ENCODE measurements at regions not wholly inside any gene's neighbourhood (a gene's known extent, or its start where the extent isn't known, plus 50 kb on each side); places are given as distances from the start of the nearest gene placed in this dataset.
A peak's percentile ranks its signal among the peaks of the same experiment; 100 is the strongest.

GRCh38 chr1:222928212-222928611, 113.4 kb downstream of the DISP1 start:
- Histone ChIP-seq H3K4me1 (ENCODE audit: control insufficient read depth, insufficient read depth, low read length) (peaks cover 6% of the 10 kb centered on the region), H3K9me3 (ENCODE audit: control insufficient read depth, insufficient read depth, low read length) (no peaks in the 10 kb centered on the region), H3K9ac (ENCODE audit: low read depth, low read length) (no peak overlapping the region), H4K91ac (ENCODE audit: insufficient read depth, low read depth, low read length) (no peak overlapping the region), H3K4me3 (ENCODE audit: insufficient read depth, low read depth, low read length) (no peak overlapping the region), H2BK20ac (ENCODE audit: low read depth, low read length) (no peak overlapping the region), H2AK9ac (replicated peaks; ENCODE audit: low read depth, low read length, poor library complexity) (no peak overlapping the region), H3K4ac (ENCODE audit: low read depth, low read length) (no peak overlapping the region), H3K4me2 (ENCODE audit: low read depth, low read length) (no peak overlapping the region), H3K23ac (ENCODE audit: low read depth, low read length) (no peak overlapping the region; the same call in 1 of the 2 replicates), H4K8ac (ENCODE audit: low read depth in 2 of 2, low read length in 2 of 2) (no peak overlapping the region), H3K14ac (replicated peaks; ENCODE audit: low read depth, low read length) (no peak overlapping the region), H3K79me1 (ENCODE audit: low read depth in 1 of 2, low read length in 2 of 2) (no peaks in the 10 kb centered on the region), H3K18ac (ENCODE audit: low read depth, low read length) (no peak overlapping the region), H3K9me1 (ENCODE audit: insufficient read depth, low read length) (no peaks in the 10 kb centered on the region), H2BK15ac (ENCODE audit: low read depth, low read length) (no peak overlapping the region), H2BK120ac (ENCODE audit: low read depth, low read length) (no peak overlapping the region), H2AFZ (replicated peaks; ENCODE audit: low read length, poor library complexity) (no peak overlapping the region), H3K27me3 (ENCODE audit: control insufficient read depth, insufficient read depth, low read length) (no peaks in the 10 kb centered on the region), H4K20me1 (ENCODE audit: insufficient read depth, low read length) (no peaks in the 10 kb centered on the region), H4K5ac (ENCODE audit: low read depth, low read length) (no peak overlapping the region), H2AK5ac (ENCODE audit: low read depth, low read length) (no peak overlapping the region), H2BK5ac (ENCODE audit: low read depth, low read length, poor library complexity, severe bottlenecking) (no peak overlapping the region), H3K36me3 (ENCODE audit: control insufficient read depth, insufficient read depth, low read length) (no peaks in the 10 kb centered on the region), H3K27ac (ENCODE audit: insufficient read depth, low read length) (no peak overlapping the region), H3K56ac (ENCODE audit: extremely low read depth, insufficient read depth, low read length) (no peak overlapping the region)
- dilution Hi-C loops (cut with HindIII; ENCODE audit: low sequenced_read_pairs, unreplicated experiment) (no loop called here), intact Hi-C loops (cut with micrococcal nuclease) (loop anchor here (5.0 kb wide), 1 partner anchor 111 kb away; the partner anchor contains the start of gene DISP1), in situ Hi-C loops (cut with MboI; ENCODE audit: low sequenced_read_pairs) (no loop called here)
- no TSS peak for BruUV-seq (replicated peaks)
- TF ChIP-seq ELK1 (IDR thresholded peaks at IDR 0.05; ENCODE audit: borderline replicate concordance, low read depth, low read length): no peak
- CTCF ChIA-PET: interaction anchor here (0.7 kb wide), 1 partner anchor 14 kb away, joined by 3 read pairs; no protein-coding TSS in a partner anchor
- POLR2A ChIA-PET (ENCODE audit: unreplicated experiment): no interaction called here
- peak; percentile 40; the same call in 1 of the 2 replicates for ATAC-seq (ENCODE audit: low read depth)
- 71% methylated on average over 1 of the region's 3 CpGs; no CpG with 5 or more reads in 1 of the 2 experiments for WGBS, 2 experiments (ENCODE audit: extremely low coverage in 2 of 2, insufficient read length in 1 of 2)
- DNase-seq: peak; percentile 21
